Thymus (tissue), 11 donors: ENCODE measurements at regions not wholly inside any gene's neighbourhood (a gene's known extent, or its start where the extent isn't known, plus 50 kb on each side); places are given as distances from the start of the nearest gene placed in this dataset.

Experiments
- DNase-seq, 9 donors: peaks; one replicate each; pipeline ENCODE4 v3.0.0-alpha.2; 2013; ENCODE audit warnings: low spot score in 9 of 9, low read depth in 6 of 9, missing footprints in 1 of 9
- H3K27ac ChIP-seq, 2 donors: one replicate each; pipeline ENCODE4 v1.5.1; 2013; ENCODE audit warnings: control low read depth in 1 of 2, low read depth in 1 of 2, low read length in 1 of 2, mild to moderate bottlenecking in 1 of 2, moderate library complexity in 1 of 2
- H3K27me3 ChIP-seq, 2 donors: one replicate each; pipeline ENCODE4 v1.5.1; 2013; ENCODE audit warnings: low read length in 1 of 2; ENCODE audit not compliant: control insufficient read depth in 2 of 2, insufficient read depth in 1 of 2
- H3K36me3 ChIP-seq, 2 donors: one replicate each; pipeline ENCODE4 v1.5.1; 2013; ENCODE audit warnings: low read length in 1 of 2, mild to moderate bottlenecking in 1 of 2, moderate library complexity in 1 of 2; ENCODE audit not compliant: control insufficient read depth in 2 of 2, insufficient read depth in 2 of 2
- H3K4me1 ChIP-seq, 2 donors: one replicate each; pipeline ENCODE4 v1.5.1; 2013; ENCODE audit warnings: low read length in 2 of 2; ENCODE audit not compliant: control insufficient read depth in 2 of 2, insufficient read depth in 2 of 2
- H3K4me3 ChIP-seq, 2 donors: one replicate each; pipeline ENCODE4 v1.5.1; 2013; ENCODE audit warnings: low read length in 2 of 2, control low read depth in 1 of 2, mild to moderate bottlenecking in 1 of 2
- H3K9me3 ChIP-seq, 2 donors: one replicate each; pipeline ENCODE4 v1.5.1; 2013; ENCODE audit warnings: low read length in 1 of 2, mild to moderate bottlenecking in 1 of 2; ENCODE audit not compliant: control insufficient read depth in 2 of 2, insufficient read depth in 1 of 2
- WGBS: extraction: QIAGEN DNeasy Blood & Tissue Kit; methylation state at CpG from one replicate; pipeline ENCODE4 v1.1.7; 2013; 5-methylcytosine and 5-hydroxymethylcytosine counted together
- donor health status: healthy.

DNA sequence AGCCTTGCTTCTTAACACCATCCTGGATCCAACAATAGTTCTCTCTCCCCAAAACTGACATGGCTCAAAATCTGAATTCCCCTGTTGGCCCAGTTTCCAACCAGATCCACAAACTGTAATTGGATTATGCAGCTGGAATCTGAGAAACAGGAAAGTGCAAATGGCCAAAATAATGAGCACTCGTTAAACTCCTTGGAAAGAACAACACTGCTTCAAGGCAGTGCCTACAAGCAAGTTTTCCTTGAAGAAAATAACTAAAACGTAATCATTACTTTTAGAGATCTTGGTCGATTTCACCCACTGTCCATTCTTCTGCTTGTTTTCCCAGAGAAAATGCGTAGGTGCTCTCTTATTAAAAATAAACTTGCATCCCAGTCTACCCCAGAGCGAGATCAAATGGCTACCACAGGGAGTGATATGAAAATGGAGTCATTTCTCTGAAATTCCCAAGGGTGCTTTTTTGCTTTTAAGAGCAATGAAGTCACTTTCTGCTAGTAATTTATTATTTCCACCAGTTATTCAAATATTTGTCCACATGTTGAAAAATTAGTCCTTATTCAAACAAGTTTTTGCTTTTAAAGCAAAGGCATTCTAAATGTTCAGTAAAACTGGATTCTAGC, 264.2 kb downstream of the C1D start:
- no peak for DNase-seq
- Histone ChIP-seq H3K4me3 (no peak overlapping the region), H3K9me3 (no peaks in the 10 kb centered on the region), H3K27ac (no peak overlapping the region), H3K4me1 (no peaks in the 10 kb centered on the region), H3K27me3 (no peaks in the 10 kb centered on the region), H3K36me3 (no peaks in the 10 kb centered on the region)
- WGBS: 92% methylated on average over 5 of the region's 5 CpGs

DNA sequence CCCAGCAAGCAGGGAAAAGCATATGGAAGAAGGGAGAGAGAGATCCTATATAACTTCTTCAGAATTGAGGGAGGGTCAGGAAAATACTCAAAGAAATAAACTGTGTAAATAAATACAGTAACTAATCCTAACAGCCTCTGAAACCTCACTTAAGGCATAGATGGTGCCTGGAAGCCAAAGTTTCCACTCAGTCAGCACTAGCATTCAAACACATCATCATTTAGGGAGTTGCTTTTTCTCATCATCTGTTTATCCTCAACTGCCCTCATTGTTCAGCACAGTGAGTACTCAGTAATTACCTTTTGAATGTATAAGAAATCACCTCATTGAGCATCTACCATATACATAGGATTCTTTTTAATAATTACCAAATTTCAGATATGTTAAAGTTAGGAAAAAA, 262.9 kb downstream of the C1D start:
- H3K9me3 ChIP-seq: no peaks in the 10 kb centered on the region
- no peak overlapping the region for H3K4me3 ChIP-seq
- no peaks in the 10 kb centered on the region for H3K4me1 ChIP-seq
- no peak overlapping the region for H3K27ac ChIP-seq
- no peak for DNase-seq
- no peaks in the 10 kb centered on the region for H3K36me3 ChIP-seq
- H3K27me3 ChIP-seq: no peaks in the 10 kb centered on the region

DNA sequence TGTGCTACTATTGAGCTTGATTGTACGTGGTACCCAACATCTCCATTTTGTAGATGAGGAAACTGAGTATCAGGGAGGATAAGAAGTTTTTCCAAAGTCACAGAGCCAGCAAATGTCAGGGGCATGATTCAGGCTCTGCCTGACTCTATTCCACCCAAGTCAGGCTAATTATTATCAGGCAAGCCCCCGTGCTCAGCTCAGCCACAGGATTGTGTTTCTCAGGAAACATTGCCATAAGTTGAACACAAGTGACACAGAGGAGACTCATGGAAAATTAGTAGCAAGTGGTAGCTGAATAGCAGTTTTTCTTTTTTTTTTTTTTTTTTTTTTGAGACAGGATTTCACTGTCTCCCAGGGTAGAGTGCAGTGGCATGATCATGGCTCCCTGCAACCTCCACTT, 260.5 kb downstream of the C1D start:
- Histone ChIP-seq H3K9me3 (no peaks in the 10 kb centered on the region), H3K4me3 (no peak overlapping the region), H3K27ac (no peak overlapping the region), H3K36me3 (no peaks in the 10 kb centered on the region), H3K4me1 (no peaks in the 10 kb centered on the region), H3K27me3 (no peaks in the 10 kb centered on the region)
- DNase-seq: no peak
- WGBS: 84% methylated on average over 2 of the region's 2 CpGs

DNA sequence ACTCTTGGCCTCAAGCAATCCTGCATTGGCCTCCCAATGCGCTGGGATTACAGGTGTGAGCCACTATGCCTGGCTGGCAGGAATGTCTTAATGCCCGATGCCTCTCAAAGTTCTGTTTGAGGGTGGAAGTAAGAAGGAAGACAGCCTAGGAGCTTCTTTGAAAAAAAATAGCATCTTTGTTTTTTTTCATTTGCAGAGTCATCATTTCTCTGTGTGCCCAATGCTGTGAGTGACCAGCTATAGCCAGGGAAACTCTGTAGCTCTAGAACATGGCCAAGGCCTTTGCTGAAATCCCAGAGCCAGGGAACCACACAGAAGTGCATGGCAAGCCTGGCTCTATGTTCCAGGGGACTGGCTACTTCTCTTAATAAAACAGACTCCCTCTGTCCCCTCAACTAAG, 260.0 kb downstream of the C1D start:
- 97% methylated on average over 2 of the region's 2 CpGs for WGBS
- Histone ChIP-seq H3K36me3 (no peaks in the 10 kb centered on the region), H3K27ac (no peak overlapping the region)

DNA sequence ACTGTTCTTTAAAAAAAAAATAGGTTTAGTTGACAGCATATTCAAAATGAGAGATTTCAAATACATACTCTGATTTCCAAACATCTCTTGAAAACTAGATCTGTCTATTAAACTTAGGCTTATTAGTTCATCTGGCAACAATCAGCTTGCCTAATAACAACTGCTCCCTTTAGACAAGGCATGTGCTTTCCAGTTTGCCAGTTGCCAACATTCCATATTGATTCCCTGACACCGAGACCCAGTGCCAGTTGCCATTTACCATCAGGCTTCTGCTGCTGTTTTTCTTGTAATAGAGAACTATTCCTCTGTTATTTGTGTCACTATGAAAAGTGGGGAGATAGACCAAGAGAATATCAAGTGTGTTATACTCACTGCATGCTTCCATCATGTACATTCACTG, 256.0 kb downstream of the C1D start:
- no peak for DNase-seq
- no peaks in the 10 kb centered on the region for H3K27me3 ChIP-seq
- H3K27ac ChIP-seq: no peak overlapping the region
- H3K9me3 ChIP-seq: peaks cover 0 to 7% of the 10 kb centered on the region in 2 donors
- no peak overlapping the region for H3K4me3 ChIP-seq
- H3K36me3 ChIP-seq: no peaks in the 10 kb centered on the region
- no peaks in the 10 kb centered on the region for H3K4me1 ChIP-seq
- WGBS: 95% methylated on average over 1 of the region's 1 CpG

More for the DNA sequence above, 260.0 kb downstream of the C1D start:
- H3K4me3 ChIP-seq: no peak overlapping the region
- no peaks in the 10 kb centered on the region for H3K9me3 ChIP-seq
- H3K27me3 ChIP-seq: no peaks in the 10 kb centered on the region
- no peak for DNase-seq
- H3K4me1 ChIP-seq: no peaks in the 10 kb centered on the region

DNA sequence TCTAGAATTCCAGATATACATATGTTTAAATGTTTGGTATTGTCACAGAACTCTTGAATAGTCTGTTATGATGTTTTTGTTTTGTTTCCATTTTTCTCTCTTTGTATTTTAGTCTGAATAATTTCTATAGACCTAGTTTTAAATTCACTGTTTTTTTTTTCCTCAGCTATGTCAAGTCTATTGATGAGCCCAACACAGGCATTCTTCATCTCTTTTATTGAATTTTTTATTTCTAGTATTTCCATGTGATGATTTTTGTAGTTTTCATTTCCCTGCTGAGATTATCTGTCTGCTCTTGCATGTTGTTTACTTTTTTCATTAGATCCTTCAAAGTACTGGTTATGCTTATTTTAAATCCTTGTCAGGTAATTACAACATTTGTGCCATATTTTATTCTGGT, 254.7 kb downstream of the C1D start:
- DNase-seq: no peak
- H3K27me3 ChIP-seq: no peaks in the 10 kb centered on the region
- H3K27ac ChIP-seq: no peak overlapping the region
- no peak overlapping the region for H3K4me3 ChIP-seq
- H3K4me1 ChIP-seq: no peaks in the 10 kb centered on the region
- peaks cover 0 to 7% of the 10 kb centered on the region in 2 donors for H3K9me3 ChIP-seq
- H3K36me3 ChIP-seq: no peaks in the 10 kb centered on the region

DNA sequence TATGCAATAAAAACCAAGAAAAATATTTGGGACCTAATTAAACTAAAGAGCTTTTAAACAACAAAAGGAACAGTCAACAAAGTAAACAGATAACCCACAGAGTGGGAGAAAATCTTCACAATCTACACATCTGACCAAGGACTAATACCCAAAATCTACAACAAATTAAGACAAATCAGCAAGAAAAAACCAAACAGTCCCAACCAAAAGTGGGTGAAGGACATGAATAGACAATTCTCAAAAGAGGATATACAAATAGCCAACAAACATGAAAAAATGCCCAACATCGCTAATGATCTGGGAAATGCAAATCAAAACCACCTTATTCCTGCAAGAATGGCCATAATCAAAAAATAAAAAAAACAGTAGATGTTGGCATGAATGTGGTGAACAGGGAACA, 250.1 kb downstream of the C1D start:
- 95% methylated on average over 1 of the region's 1 CpG for WGBS
- Histone ChIP-seq H3K9me3 (peaks cover 0 to 7% of the 10 kb centered on the region in 2 donors), H3K4me1 (no peaks in the 10 kb centered on the region), H3K36me3 (no peaks in the 10 kb centered on the region), H3K27ac (no peak overlapping the region), H3K27me3 (no peaks in the 10 kb centered on the region), H3K4me3 (no peak overlapping the region)
- no peak for DNase-seq

DNA sequence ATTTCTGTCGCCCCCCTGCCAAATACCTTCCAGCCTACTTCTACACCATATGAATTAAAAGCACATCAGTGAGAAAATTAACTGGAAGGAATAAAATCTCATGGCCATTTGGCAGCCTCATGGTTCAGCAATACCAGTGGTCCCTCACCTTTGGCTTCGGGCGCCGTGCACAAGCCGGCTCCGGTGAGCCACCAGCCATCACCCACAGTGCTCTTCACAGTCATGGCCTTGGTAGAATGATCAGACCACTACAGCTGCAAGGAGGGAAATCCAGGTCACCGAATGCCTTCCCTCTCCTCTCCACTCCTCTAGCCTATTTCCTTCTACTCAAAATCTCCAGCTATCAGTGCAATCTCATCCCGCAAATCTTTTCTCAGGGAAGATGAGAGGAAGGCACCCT, 239.1 kb downstream of the C1D start:
- WGBS: 95% methylated on average over 8 of the region's 8 CpGs
- Histone ChIP-seq H3K9me3 (no peaks in the 10 kb centered on the region), H3K27ac (no peak overlapping the region), H3K27me3 (no peaks in the 10 kb centered on the region), H3K36me3 (no peaks in the 10 kb centered on the region), H3K4me3 (no peak overlapping the region), H3K4me1 (no peaks in the 10 kb centered on the region)
- no peak for DNase-seq

DNA sequence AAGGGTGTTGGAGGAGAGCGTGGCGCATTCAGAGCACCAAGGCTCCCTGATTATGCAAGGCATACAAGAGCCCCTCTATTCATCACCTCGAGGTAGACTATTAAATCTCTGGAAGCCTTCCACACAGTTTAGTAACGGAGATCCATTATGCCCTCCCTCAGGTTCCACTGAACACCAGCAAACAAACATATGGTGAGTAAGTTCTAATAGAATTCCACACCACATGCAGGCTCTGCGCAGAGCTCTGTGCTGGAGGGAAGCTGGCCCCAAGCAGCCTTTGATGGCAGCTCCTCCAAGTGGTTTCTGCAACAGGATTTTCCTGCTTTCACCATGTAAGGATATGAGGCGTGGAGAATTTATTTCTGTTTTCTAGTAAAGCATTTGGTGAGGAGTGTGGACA, 238.6 kb downstream of the C1D start:
- DNase-seq: no peak
- H3K36me3 ChIP-seq: no peaks in the 10 kb centered on the region
- no peak overlapping the region for H3K4me3 ChIP-seq
- no peak overlapping the region for H3K27ac ChIP-seq
- H3K9me3 ChIP-seq: no peaks in the 10 kb centered on the region
- H3K27me3 ChIP-seq: no peaks in the 10 kb centered on the region
- 93% methylated on average over 6 of the region's 6 CpGs for WGBS
- H3K4me1 ChIP-seq: no peaks in the 10 kb centered on the region

DNA sequence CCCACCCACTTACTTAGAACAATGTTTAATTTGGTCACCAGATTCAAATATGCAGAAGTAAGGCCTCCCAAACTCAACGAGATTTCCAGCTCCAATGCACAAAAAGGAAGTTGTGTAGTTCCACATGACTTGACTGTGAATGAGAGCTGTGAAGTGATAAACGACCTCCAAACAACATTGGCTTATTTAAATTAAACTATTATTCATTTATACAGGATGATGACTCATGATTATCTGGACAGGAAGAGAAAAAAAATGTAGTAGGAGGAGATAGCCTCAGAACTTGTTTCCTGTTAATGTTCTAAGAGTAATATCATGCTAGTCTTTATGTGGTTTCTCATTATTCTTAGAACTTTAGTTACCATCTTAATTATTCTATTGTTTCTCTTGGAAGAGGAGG, 237.3 kb downstream of the C1D start:
- Histone ChIP-seq H3K27ac (no peak overlapping the region), H3K36me3 (no peaks in the 10 kb centered on the region), H3K27me3 (no peaks in the 10 kb centered on the region), H3K9me3 (no peaks in the 10 kb centered on the region), H3K4me1 (no peaks in the 10 kb centered on the region), H3K4me3 (no peak overlapping the region)
- no peak for DNase-seq
- 4% methylated on average over 2 of the region's 2 CpGs for WGBS
